ENCODE measurements at regions not wholly inside any gene's neighbourhood (a gene's known extent, or its start where the extent isn't known, plus 50 kb on each side); places are given as distances from the start of the nearest gene placed in this dataset.

DNA sequence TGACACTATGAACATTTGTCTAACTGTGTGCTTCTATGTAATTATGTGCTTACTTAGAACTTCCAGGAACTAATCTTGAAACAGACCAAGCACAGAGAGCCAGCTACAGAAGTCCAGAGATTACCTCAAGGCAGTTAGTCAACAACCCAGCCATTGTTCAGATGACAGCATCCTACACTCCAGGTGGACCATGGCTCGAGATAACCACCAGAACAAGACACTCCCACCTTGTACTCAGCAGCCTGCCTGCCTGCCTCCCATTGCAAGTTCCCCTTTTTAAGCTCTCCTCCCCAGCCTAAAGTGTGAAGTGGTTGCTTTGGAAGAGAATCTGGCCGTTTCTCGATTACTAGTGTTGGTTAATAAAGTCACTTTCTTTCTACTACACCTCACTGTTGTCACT is 1080.6 kb upstream of the LRRN3 start:
- Histone ChIP-seq H3K4me3 (ENCODE audit: low read length) (no peak overlapping the region), H3K4me2 (ENCODE audit: low read depth, low read length) (no peak overlapping the region), H3K9me2 (replicated peaks; ENCODE audit: insufficient read depth, low read length) (no peaks in the 10 kb centered on the region), H3K4me1 (ENCODE audit: low read length) (no peaks in the 10 kb centered on the region), H3F3A (ENCODE audit: insufficient read depth, low read length) (no peaks in the 10 kb centered on the region), H3K36me3 (replicated peaks; ENCODE audit: insufficient read depth, low read length) (no peaks in the 10 kb centered on the region), H3K27ac (ENCODE audit: low read length) (no peak overlapping the region), H3K79me2 (ENCODE audit: low read length) (no peaks in the 10 kb centered on the region), H3K27me3 (replicated peaks; ENCODE audit: insufficient read depth, low read length) (no peaks in the 10 kb centered on the region), H3K9me3 (replicated peaks; ENCODE audit: insufficient read depth, low read length) (no peaks in the 10 kb centered on the region), H4K20me1 (ENCODE audit: insufficient read depth, low read length) (no peaks in the 10 kb centered on the region), H2AFZ (ENCODE audit: low read length) (no peak overlapping the region), H3K9ac (ENCODE audit: low read length) (no peak overlapping the region)
- no peak for DNase-seq
- TF ChIP-seq EZH2phosphoT487 (IDR thresholded peaks at IDR 0.05; ENCODE audit: low read length) (no peak), CTCF (IDR thresholded peaks at IDR 0.05; ENCODE audit: low read length) (no peak), EZH2 (optimal IDR thresholded peaks at IDR 0.05; ENCODE audit: low read depth, low read length) (no peak)

DNA sequence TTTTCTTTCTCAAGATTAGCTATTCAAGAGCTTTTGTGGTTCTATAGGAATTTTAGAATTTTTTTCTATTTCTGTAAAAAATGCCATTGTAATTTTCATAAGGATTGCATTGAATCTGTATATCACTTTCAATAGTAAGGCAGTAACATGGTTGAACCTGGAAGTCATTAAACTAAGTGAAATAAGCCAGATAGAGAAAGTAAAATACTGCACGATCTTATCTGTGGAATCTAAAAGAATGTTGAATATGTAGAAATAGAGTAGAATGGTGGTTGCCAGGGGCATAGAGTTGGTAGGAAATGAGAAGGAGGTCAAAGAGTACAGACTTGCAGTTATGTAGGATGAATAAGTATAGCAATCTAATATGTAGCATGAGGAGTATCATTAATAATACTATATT is 1073.5 kb upstream of the LRRN3 start:
- no peaks in the 10 kb centered on the region for H3K9me3 ChIP-seq (replicated peaks; ENCODE audit: insufficient read depth, low read length)
- no peaks in the 10 kb centered on the region for H4K20me1 ChIP-seq (ENCODE audit: insufficient read depth, low read length)
- no peaks in the 10 kb centered on the region for H3K79me2 ChIP-seq (ENCODE audit: low read length)
- H3F3A ChIP-seq (ENCODE audit: insufficient read depth, low read length), result no peaks in the 10 kb centered on the region
- no peak for DNase-seq
- H3K27me3 ChIP-seq (replicated peaks; ENCODE audit: insufficient read depth, low read length), result no peaks in the 10 kb centered on the region
- no peaks in the 10 kb centered on the region for H3K36me3 ChIP-seq (replicated peaks; ENCODE audit: insufficient read depth, low read length)
- no peaks in the 10 kb centered on the region for H3K9me2 ChIP-seq (replicated peaks; ENCODE audit: insufficient read depth, low read length)
- no peak overlapping the region for H2AFZ ChIP-seq (ENCODE audit: low read length)
- no peak overlapping the region for H3K27ac ChIP-seq (ENCODE audit: low read length)
- no peak overlapping the region for H3K9ac ChIP-seq (ENCODE audit: low read length)
- no peak overlapping the region for H3K4me2 ChIP-seq (ENCODE audit: low read depth, low read length)
- H3K4me3 ChIP-seq (ENCODE audit: low read length), result no peak overlapping the region
- TF ChIP-seq EZH2 (optimal IDR thresholded peaks at IDR 0.05; ENCODE audit: low read depth, low read length) (no peak), CTCF (IDR thresholded peaks at IDR 0.05; ENCODE audit: low read length) (no peak), EZH2phosphoT487 (IDR thresholded peaks at IDR 0.05; ENCODE audit: low read length) (no peak)
- no peaks in the 10 kb centered on the region for H3K4me1 ChIP-seq (ENCODE audit: low read length)

GRCh38 chr7:110027385-110027784 is 1063.5 kb upstream of the LRRN3 start:
- Histone ChIP-seq H3K9me3 (replicated peaks; ENCODE audit: insufficient read depth, low read length) (no peaks in the 10 kb centered on the region), H3K4me2 (ENCODE audit: low read depth, low read length) (no peak overlapping the region), H3K27me3 (replicated peaks; ENCODE audit: insufficient read depth, low read length) (no peaks in the 10 kb centered on the region), H3K27ac (ENCODE audit: low read length) (no peak overlapping the region), H3K9ac (ENCODE audit: low read length) (no peak overlapping the region), H3K9me2 (replicated peaks; ENCODE audit: insufficient read depth, low read length) (no peaks in the 10 kb centered on the region), H3K4me1 (ENCODE audit: low read length) (no peaks in the 10 kb centered on the region), H3K79me2 (ENCODE audit: low read length) (no peaks in the 10 kb centered on the region), H4K20me1 (ENCODE audit: insufficient read depth, low read length) (no peaks in the 10 kb centered on the region), H2AFZ (ENCODE audit: low read length) (no peak overlapping the region), H3K4me3 (ENCODE audit: low read length) (no peak overlapping the region), H3K36me3 (replicated peaks; ENCODE audit: insufficient read depth, low read length) (no peaks in the 10 kb centered on the region), H3F3A (ENCODE audit: insufficient read depth, low read length) (no peaks in the 10 kb centered on the region)
- no peak for DNase-seq
- TF ChIP-seq CTCF (IDR thresholded peaks at IDR 0.05; ENCODE audit: low read length) (no peak), EZH2 (optimal IDR thresholded peaks at IDR 0.05; ENCODE audit: low read depth, low read length) (no peak), EZH2phosphoT487 (IDR thresholded peaks at IDR 0.05; ENCODE audit: low read length) (no peak)

All from MM.1S (cell line).